Mammary epithelial cell (primary cell): ENCODE measurements at regions not wholly inside any gene's neighbourhood (a gene's known extent, or its start where the extent isn't known, plus 50 kb on each side); places are given as distances from the start of the nearest gene placed in this dataset.

Experiments
- EZH2 ChIP-seq: IDR thresholded peaks from 2 replicates; pipeline ENCODE4 v1.6.1; 2012; ENCODE audit warnings: low read length, inconsistent platforms, borderline replicate concordance
- TF ChIP-seq, protein P1 (sequence below), 2 donors: IDR thresholded peaks in 1 of 2; conservative IDR thresholded peaks in 1 of 2; 2 replicates each; pipeline ENCODE4 v1.5.1; 2011 to 2012; ENCODE audit warnings: inconsistent platforms in 2 of 2, low read length in 2 of 2, mild to moderate bottlenecking in 2 of 2, control low read depth in 1 of 2, low read depth in 1 of 2; ENCODE audit not compliant: insufficient read depth in 1 of 2; ENCODE audit errors: extremely low read depth in 1 of 2

DNA sequence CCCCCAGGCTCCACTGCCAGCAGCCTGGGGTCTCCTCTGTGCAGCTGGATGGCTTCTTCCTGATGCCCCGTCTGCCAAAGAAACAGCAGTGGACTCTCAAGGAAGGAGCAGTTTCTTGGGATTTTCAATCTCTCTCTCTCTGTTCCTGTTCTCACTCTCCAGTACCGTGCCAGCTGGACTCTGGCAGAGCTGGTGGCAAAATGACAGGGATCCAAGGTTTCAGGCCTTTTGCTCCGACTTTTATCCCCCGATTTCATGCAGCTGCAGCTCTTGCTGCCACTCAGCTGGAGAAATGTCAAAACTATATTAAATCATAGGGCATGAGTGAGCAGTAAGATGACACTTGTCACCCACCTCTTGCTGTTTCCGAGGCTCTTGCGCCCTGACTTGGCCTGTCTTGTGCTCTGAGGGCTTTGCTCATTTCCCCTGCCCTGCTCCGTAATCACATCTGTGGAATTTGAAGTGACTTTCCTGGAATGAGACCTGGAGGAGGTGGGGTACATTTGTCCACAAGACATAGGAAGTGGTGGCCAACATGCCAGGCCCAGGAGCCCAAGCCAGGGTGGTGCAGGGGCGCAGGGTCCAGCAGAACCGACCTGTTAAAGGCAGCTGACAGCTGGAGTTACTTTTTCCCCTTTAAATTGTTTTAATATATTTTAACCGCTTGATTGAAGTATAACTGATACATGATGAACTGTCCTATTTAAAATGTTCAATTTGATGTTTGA lies 576.2 kb downstream of the PTPRU start:
- TF ChIP-seq, protein P1, sequence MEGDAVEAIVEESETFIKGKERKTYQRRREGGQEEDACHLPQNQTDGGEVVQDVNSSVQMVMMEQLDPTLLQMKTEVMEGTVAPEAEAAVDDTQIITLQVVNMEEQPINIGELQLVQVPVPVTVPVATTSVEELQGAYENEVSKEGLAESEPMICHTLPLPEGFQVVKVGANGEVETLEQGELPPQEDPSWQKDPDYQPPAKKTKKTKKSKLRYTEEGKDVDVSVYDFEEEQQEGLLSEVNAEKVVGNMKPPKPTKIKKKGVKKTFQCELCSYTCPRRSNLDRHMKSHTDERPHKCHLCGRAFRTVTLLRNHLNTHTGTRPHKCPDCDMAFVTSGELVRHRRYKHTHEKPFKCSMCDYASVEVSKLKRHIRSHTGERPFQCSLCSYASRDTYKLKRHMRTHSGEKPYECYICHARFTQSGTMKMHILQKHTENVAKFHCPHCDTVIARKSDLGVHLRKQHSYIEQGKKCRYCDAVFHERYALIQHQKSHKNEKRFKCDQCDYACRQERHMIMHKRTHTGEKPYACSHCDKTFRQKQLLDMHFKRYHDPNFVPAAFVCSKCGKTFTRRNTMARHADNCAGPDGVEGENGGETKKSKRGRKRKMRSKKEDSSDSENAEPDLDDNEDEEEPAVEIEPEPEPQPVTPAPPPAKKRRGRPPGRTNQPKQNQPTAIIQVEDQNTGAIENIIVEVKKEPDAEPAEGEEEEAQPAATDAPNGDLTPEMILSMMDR (conservative IDR thresholded peaks at IDR 0.05 in 1 of 2, IDR thresholded peaks at IDR 0.05 in 1 of 2; ENCODE audit: extremely low read depth in 1 of 2, insufficient read depth in 1 of 2, low read depth in 1 of 2, low read length in 2 of 2) = no peak
- TF ChIP-seq EZH2 = no peak
